ENCODE measurements at regions not wholly inside any gene's neighbourhood (a gene's known extent, or its start where the extent isn't known, plus 50 kb on each side); places are given as distances from the start of the nearest gene placed in this dataset.

DNA sequence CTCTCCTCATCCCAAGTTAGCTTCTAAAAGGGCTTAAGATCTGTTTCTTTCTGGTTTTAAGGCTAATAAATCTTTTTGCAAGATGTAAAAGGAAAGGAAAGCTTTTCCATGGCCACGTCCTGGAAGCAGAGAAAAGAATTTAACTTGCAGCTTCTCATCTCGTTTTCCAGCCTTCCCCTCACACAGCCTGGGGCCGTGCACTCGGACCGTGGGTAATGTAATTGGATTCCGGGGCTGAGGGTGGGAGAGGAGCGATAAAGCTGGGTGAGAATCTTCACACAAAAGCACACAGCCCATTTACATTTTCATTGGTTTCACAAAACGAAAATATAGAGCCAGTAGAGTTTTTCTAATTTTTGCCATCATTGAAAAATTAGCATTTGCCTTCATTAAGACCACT lies 91.2 kb downstream of the IRX2 start:
- DNase-seq = peak; percentile 42
- H3K36me3 Mint-ChIP-seq (ENCODE audit: unreplicated experiment) = no peaks in the 10 kb centered on the region
- H3K9me3 Mint-ChIP-seq (ENCODE audit: unreplicated experiment) = no peaks in the 10 kb centered on the region
- H3K4me1 Mint-ChIP-seq (ENCODE audit: low read depth, unreplicated experiment) = peaks cover 10% of the 10 kb centered on the region
- H3K27ac Mint-ChIP-seq (ENCODE audit: unreplicated experiment) = no peak overlapping the region
- H3K27me3 Mint-ChIP-seq (ENCODE audit: unreplicated experiment) = no peaks in the 10 kb centered on the region
- TF ChIP-seq, protein P1, sequence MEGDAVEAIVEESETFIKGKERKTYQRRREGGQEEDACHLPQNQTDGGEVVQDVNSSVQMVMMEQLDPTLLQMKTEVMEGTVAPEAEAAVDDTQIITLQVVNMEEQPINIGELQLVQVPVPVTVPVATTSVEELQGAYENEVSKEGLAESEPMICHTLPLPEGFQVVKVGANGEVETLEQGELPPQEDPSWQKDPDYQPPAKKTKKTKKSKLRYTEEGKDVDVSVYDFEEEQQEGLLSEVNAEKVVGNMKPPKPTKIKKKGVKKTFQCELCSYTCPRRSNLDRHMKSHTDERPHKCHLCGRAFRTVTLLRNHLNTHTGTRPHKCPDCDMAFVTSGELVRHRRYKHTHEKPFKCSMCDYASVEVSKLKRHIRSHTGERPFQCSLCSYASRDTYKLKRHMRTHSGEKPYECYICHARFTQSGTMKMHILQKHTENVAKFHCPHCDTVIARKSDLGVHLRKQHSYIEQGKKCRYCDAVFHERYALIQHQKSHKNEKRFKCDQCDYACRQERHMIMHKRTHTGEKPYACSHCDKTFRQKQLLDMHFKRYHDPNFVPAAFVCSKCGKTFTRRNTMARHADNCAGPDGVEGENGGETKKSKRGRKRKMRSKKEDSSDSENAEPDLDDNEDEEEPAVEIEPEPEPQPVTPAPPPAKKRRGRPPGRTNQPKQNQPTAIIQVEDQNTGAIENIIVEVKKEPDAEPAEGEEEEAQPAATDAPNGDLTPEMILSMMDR (IDR thresholded peaks at IDR 0.05; ENCODE audit: partially characterized antibody, unreplicated experiment) = no peak
- no peak overlapping the region for H3K4me3 Mint-ChIP-seq (ENCODE audit: unreplicated experiment)

DNA sequence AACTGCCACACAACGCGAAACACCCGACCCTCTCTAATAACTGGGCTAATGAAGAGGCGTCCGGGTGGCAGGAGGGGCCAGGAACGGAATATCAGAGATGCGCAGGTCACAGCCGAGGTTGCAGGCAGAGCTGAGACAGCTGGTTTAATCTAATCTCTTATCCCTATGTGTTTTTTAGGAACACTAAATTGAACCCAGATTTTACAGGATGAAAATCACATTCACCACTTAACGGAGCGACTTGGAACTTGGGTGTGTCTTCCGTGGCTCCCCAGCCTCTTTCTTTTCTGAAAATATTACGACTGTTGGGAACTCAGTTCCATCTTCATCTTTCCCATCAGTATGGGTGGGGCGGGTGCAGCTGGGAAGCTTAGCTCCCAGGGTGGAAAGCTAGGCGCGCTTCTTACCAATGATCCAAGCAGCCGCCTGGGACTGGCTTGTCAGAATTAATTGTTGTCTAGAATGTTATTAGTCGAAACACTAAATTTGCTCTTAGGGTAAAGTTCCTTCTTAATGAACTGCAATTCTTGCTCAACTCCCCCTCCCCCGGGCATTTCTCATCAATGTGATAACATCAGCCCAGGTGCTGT lies 92.5 kb downstream of the IRX2 start:
- Mint-ChIP-seq H3K4me3 (ENCODE audit: unreplicated experiment) (no peak overlapping the region), H3K4me1 (ENCODE audit: low read depth, unreplicated experiment) (peaks cover 10% of the 10 kb centered on the region), H3K27ac (ENCODE audit: unreplicated experiment) (peak overlapping the region; percentile 49), H3K9me3 (ENCODE audit: unreplicated experiment) (no peaks in the 10 kb centered on the region), H3K27me3 (ENCODE audit: unreplicated experiment) (no peaks in the 10 kb centered on the region), H3K36me3 (ENCODE audit: unreplicated experiment) (no peaks in the 10 kb centered on the region)
- TF ChIP-seq, protein P1 (IDR thresholded peaks at IDR 0.05; ENCODE audit: partially characterized antibody, unreplicated experiment) = no peak
- DNase-seq = no peak

DNA sequence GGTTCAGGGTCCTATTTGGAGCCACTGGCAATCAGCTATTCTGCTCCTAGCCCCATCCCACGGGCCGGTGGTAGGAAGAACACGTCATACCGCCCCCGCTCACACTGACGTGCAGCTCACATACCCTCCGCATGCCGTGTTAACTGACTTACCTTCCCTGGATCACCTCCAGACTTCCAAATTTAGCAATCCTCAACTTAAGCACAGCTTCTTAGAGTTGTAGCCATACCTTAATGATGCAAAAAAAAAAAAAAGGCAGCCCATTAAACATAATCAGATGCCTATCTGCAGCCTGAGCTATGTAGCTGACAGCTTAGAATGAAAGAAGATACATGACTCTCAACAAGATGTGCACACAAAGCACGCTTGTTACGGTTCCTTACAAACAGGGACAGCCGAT lies 93.0 kb downstream of the IRX2 start:
- no peak for DNase-seq
- TF ChIP-seq, protein P1 (IDR thresholded peaks at IDR 0.05; ENCODE audit: partially characterized antibody, unreplicated experiment) = no peak
- Mint-ChIP-seq H3K27me3 (ENCODE audit: unreplicated experiment) (no peaks in the 10 kb centered on the region), H3K36me3 (ENCODE audit: unreplicated experiment) (no peaks in the 10 kb centered on the region), H3K27ac (ENCODE audit: unreplicated experiment) (peak overlapping the region; percentile 49), H3K4me1 (ENCODE audit: low read depth, unreplicated experiment) (peaks cover 11% of the 10 kb centered on the region), H3K9me3 (ENCODE audit: unreplicated experiment) (peaks cover under 1% of the 10 kb centered on the region), H3K4me3 (ENCODE audit: unreplicated experiment) (no peak overlapping the region)

DNA sequence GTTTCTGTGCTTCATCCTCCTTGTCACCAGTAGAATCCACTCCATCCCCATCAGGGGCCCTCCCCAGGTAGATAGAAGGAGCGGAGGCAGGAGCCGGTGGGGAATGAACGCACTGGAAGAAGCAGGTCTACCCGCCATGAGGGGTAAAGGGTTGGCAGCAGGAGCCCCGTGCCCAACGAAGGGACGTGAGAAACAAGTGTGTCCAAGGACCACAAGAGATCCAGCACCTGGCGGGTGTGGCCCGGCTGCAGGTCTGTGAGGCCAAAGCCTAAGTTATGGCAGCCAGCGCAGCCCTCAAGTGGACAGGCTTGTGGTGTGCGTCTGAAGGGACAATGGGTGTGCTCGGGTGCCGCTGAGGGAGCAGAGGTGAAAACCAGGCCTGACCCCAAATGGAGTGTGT lies 94.3 kb downstream of the IRX2 start:
- Mint-ChIP-seq H3K4me1 (ENCODE audit: low read depth, unreplicated experiment) (peaks cover 15% of the 10 kb centered on the region), H3K27ac (ENCODE audit: unreplicated experiment) (no peak overlapping the region), H3K9me3 (ENCODE audit: unreplicated experiment) (peaks cover 3% of the 10 kb centered on the region), H3K4me3 (ENCODE audit: unreplicated experiment) (no peak overlapping the region), H3K36me3 (ENCODE audit: unreplicated experiment) (no peaks in the 10 kb centered on the region), H3K27me3 (ENCODE audit: unreplicated experiment) (peaks cover 2% of the 10 kb centered on the region)
- TF ChIP-seq, protein P1 (IDR thresholded peaks at IDR 0.05; ENCODE audit: partially characterized antibody, unreplicated experiment) = no peak
- no peak for DNase-seq

DNA sequence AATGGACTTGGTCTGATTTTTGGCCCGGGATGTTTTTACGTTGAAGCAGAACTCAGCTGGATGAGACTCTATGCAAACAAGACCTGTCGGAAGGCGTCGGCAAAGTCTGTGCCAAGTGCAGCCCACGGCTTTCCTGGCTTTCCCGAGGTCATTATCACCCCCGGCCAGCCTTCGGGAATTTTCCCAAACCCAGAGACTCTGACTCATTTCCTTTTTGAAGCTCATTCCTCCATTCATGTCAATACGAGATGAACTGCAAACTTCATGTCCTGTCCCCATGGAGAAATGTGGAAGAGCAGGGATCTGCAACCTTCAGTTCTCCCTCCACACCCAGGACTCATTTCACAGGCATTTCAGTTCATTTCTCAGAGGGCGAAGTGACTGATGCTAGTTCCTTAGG lies 95.3 kb downstream of the IRX2 start:
- Mint-ChIP-seq H3K27ac (ENCODE audit: unreplicated experiment) (no peak overlapping the region), H3K9me3 (ENCODE audit: unreplicated experiment) (peaks cover 3% of the 10 kb centered on the region), H3K36me3 (ENCODE audit: unreplicated experiment) (no peaks in the 10 kb centered on the region), H3K4me3 (ENCODE audit: unreplicated experiment) (no peak overlapping the region), H3K27me3 (ENCODE audit: unreplicated experiment) (peaks cover 2% of the 10 kb centered on the region), H3K4me1 (ENCODE audit: low read depth, unreplicated experiment) (peaks cover 15% of the 10 kb centered on the region)
- DNase-seq = no peak
- TF ChIP-seq, protein P1 (IDR thresholded peaks at IDR 0.05; ENCODE audit: partially characterized antibody, unreplicated experiment) = no peak

Data from glutamatergic neuron (in vitro differentiated cells).